ENCODE measurements at regions not wholly inside any gene's neighbourhood (a gene's known extent, or its start where the extent isn't known, plus 50 kb on each side); places are given as distances from the start of the nearest gene placed in this dataset.

GRCh38 chr5:6847870-6848269 lies 134.6 kb downstream of the TENT4A start:
- no peak for DNase-seq
- H3K4me1 ChIP-seq, result no peaks in the 10 kb centered on the region
- TF ChIP-seq POLR2A (IDR thresholded peaks at IDR 0.05), result no peak
- no peak for TF ChIP-seq CTCF (IDR thresholded peaks at IDR 0.05)
- WGBS, 2 donors, result 87 to 90% methylated on average over 6 of the region's 6 CpGs
- no peak overlapping the region for H3K27ac ChIP-seq
- intact Hi-C loops (cut with DNase I), result no loop called here
- no peak overlapping the region for H3K4me3 ChIP-seq (replicated peaks in 1 of 3)
- H3K27me3 ChIP-seq, result no peaks in the 10 kb centered on the region
- H3K9me3 ChIP-seq, result no peaks in the 10 kb centered on the region
- no peaks in the 10 kb centered on the region for H3K36me3 ChIP-seq

- Histone ChIP-seq H3K4me3 (replicated peaks in 1 of 3) (no peak overlapping the region), H3K27ac (no peak overlapping the region), H3K9me3 (no peaks in the 10 kb centered on the region), H3K27me3 (no peaks in the 10 kb centered on the region), H3K36me3 (no peaks in the 10 kb centered on the region), H3K4me1 (no peaks in the 10 kb centered on the region)
- TF ChIP-seq CTCF (IDR thresholded peaks at IDR 0.05) (no peak), POLR2A (IDR thresholded peaks at IDR 0.05) (no peak)
- WGBS, 2 donors, result 81 to 87% methylated on average over 8 of the region's 8 CpGs
- no peak for DNase-seq
- intact Hi-C loops (cut with DNase I), result no loop called here
These were observed 136.3 kb downstream of the TENT4A start for GRCh38 chr5:6849316-6850105.

GRCh38 chr5:6850106-6850432 lies 136.8 kb downstream of the TENT4A start:
- no peaks in the 10 kb centered on the region for H3K9me3 ChIP-seq
- WGBS, 2 donors, result 79 to 83% methylated on average over 6 of the region's 6 CpGs
- TF ChIP-seq POLR2A (IDR thresholded peaks at IDR 0.05) (no peak), CTCF (IDR thresholded peaks at IDR 0.05) (no peak)
- H3K27ac ChIP-seq, result no peak overlapping the region
- DNase-seq, result no peak
- H3K4me3 ChIP-seq (replicated peaks in 1 of 3), result no peak overlapping the region
- intact Hi-C loops (cut with DNase I), result no loop called here
- H3K4me1 ChIP-seq, result no peaks in the 10 kb centered on the region
- H3K27me3 ChIP-seq, result no peaks in the 10 kb centered on the region
- H3K36me3 ChIP-seq, result no peaks in the 10 kb centered on the region

GRCh38 chr5:6856653-6857052 lies 143.4 kb downstream of the TENT4A start:
- Histone ChIP-seq H3K27ac (no peak overlapping the region), H3K27me3 (no peaks in the 10 kb centered on the region), H3K36me3 (no peaks in the 10 kb centered on the region), H3K4me1 (no peaks in the 10 kb centered on the region), H3K4me3 (replicated peaks in 1 of 3) (no peak overlapping the region), H3K9me3 (no peaks in the 10 kb centered on the region)
- WGBS, 2 donors, result 50 to 66% methylated on average over 5 of the region's 5 CpGs
- no peak for DNase-seq
- intact Hi-C loops (cut with DNase I), result no loop called here
- TF ChIP-seq POLR2A (IDR thresholded peaks at IDR 0.05) (no peak), CTCF (IDR thresholded peaks at IDR 0.05) (no peak)

GRCh38 chr5:6858419-6858818 lies 145.2 kb downstream of the TENT4A start:
- H3K36me3 ChIP-seq, result no peaks in the 10 kb centered on the region
- DNase-seq, result no peak
- no peaks in the 10 kb centered on the region for H3K9me3 ChIP-seq
- no peak overlapping the region for H3K27ac ChIP-seq
- TF ChIP-seq CTCF (IDR thresholded peaks at IDR 0.05), result no peak
- no peak for TF ChIP-seq POLR2A (IDR thresholded peaks at IDR 0.05)
- 62 to 72% methylated on average over 5 to 7 of the region's 7 CpGs for WGBS, 2 donors
- H3K4me1 ChIP-seq, result no peaks in the 10 kb centered on the region
- intact Hi-C loops (cut with DNase I), result no loop called here
- no peak overlapping the region for H3K4me3 ChIP-seq (replicated peaks in 1 of 3)
- no peaks in the 10 kb centered on the region for H3K27me3 ChIP-seq
